ENCODE measurements at regions not wholly inside any gene's neighbourhood (a gene's known extent, or its start where the extent isn't known, plus 50 kb on each side); places are given as distances from the start of the nearest gene placed in this dataset.

DNA sequence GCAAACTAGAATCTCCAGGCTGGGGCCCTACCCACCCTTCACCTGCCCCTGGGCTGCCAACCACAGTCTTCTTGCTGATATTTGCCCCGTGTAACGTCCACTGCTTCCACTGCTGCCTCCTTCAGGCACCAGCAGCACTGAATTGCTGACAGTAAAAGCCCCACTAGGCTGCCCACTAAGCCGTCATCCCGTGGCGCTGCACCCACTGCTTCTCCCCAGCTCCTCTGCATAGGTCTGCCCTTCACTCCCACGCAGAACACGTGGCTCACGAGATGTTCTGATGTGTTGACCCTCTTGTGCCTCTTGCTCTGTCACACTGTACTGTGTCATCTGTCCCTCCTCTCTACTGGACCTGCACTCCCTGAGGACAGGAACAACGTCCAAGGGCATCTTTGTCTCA lies 86.3 kb upstream of the HIVEP1 start:
- TF ChIP-seq POLR2AphosphoS5 (IDR thresholded peaks at IDR 0.05; ENCODE audit: low read depth, low read length) (no peak), SIN3A (IDR thresholded peaks at IDR 0.05; ENCODE audit: borderline replicate concordance, insufficient read depth, low read length) (no peak)
- TF ChIP-seq, protein P1, sequence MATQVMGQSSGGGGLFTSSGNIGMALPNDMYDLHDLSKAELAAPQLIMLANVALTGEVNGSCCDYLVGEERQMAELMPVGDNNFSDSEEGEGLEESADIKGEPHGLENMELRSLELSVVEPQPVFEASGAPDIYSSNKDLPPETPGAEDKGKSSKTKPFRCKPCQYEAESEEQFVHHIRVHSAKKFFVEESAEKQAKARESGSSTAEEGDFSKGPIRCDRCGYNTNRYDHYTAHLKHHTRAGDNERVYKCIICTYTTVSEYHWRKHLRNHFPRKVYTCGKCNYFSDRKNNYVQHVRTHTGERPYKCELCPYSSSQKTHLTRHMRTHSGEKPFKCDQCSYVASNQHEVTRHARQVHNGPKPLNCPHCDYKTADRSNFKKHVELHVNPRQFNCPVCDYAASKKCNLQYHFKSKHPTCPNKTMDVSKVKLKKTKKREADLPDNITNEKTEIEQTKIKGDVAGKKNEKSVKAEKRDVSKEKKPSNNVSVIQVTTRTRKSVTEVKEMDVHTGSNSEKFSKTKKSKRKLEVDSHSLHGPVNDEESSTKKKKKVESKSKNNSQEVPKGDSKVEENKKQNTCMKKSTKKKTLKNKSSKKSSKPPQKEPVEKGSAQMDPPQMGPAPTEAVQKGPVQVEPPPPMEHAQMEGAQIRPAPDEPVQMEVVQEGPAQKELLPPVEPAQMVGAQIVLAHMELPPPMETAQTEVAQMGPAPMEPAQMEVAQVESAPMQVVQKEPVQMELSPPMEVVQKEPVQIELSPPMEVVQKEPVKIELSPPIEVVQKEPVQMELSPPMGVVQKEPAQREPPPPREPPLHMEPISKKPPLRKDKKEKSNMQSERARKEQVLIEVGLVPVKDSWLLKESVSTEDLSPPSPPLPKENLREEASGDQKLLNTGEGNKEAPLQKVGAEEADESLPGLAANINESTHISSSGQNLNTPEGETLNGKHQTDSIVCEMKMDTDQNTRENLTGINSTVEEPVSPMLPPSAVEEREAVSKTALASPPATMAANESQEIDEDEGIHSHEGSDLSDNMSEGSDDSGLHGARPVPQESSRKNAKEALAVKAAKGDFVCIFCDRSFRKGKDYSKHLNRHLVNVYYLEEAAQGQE (IDR thresholded peaks at IDR 0.05; ENCODE audit: insufficient read depth in 1 of 2, low read depth in 2 of 2, low read length in 2 of 2), result no peak
